ENCODE measurements at regions not wholly inside any gene's neighbourhood (a gene's known extent, or its start where the extent isn't known, plus 50 kb on each side); places are given as distances from the start of the nearest gene placed in this dataset.

- no peak for TF ChIP-seq PRDM15 (CRISPR knock-in tag; IDR thresholded peaks at IDR 0.05)
- TF ChIP-seq KDM1A (IDR thresholded peaks at IDR 0.05; ENCODE audit: borderline replicate concordance), result no peak
- TF ChIP-seq E4F1 (IDR thresholded peaks at IDR 0.05; ENCODE audit: borderline replicate concordance, partially characterized antibody), result no peak
- no peak for TF ChIP-seq SMC3 (IDR thresholded peaks at IDR 0.05; ENCODE audit: borderline replicate concordance, low read length)
- TF ChIP-seq HDGF (IDR thresholded peaks at IDR 0.05), result no peak
- no peak for TF ChIP-seq IRF3 (IDR thresholded peaks at IDR 0.05)
- TF ChIP-seq SMARCA5 (IDR thresholded peaks at IDR 0.05), result no peak
- TF ChIP-seq IRF4 (IDR thresholded peaks at IDR 0.05; ENCODE audit: low read depth, low read length), result no peak
- TF ChIP-seq MAX (IDR thresholded peaks at IDR 0.05; ENCODE audit: low read depth, low read length), result no peak
- TF ChIP-seq ZBTB4 (CRISPR knock-in tag; IDR thresholded peaks at IDR 0.05), result no peak
- TF ChIP-seq ZNF274 (IDR thresholded peaks at IDR 0.05; ENCODE audit: insufficient read depth, insufficient read length), result no peak
These were observed 187.2 kb upstream of the MPHOSPH6 start (continued) for GRCh38 chr16:82357237-82357636.

All from GM12878 (cell line).